ENCODE measurements at regions not wholly inside any gene's neighbourhood (a gene's known extent, or its start where the extent isn't known, plus 50 kb on each side); places are given as distances from the start of the nearest gene placed in this dataset.
A peak's percentile ranks its signal among the peaks of the same experiment; 100 is the strongest.

GRCh38 chr5:56669534-56670483, 145.5 kb upstream of the MAP3K1 start:
- Histone ChIP-seq H2BK15ac (ENCODE audit: low read depth, low read length) (no peak overlapping the region), H3K23ac (ENCODE audit: insufficient read length, low read depth, low read length) (no peak overlapping the region), H3K27ac (ENCODE audit: insufficient read length, low read depth, low read length) (peak overlapping the region; percentile 7), H3T11ph (ENCODE audit: low read length) (no peak overlapping the region), H3K4me2 (ENCODE audit: insufficient read depth, insufficient read length, low read length) (no peak overlapping the region), H2BK5ac (ENCODE audit: insufficient read length, low read length) (no peak overlapping the region), H3K9ac (ENCODE audit: extremely low read depth, insufficient read length, low read length) (no peak overlapping the region), H4K91ac (ENCODE audit: insufficient read length, low read depth, low read length) (no peak overlapping the region), H4K5ac (ENCODE audit: insufficient read length, low read depth, low read length) (no peak overlapping the region), H3K27me3 (ENCODE audit: insufficient read depth, low read length) (no peaks in the 10 kb centered on the region; the same call in 1 of the 2 replicates), H3K9me3 (ENCODE audit: control insufficient read depth, low read depth, low read length) (no peaks in the 10 kb centered on the region), H4K20me1 (ENCODE audit: control insufficient read depth, insufficient read depth, insufficient read length) (no peaks in the 10 kb centered on the region), H2AK5ac (ENCODE audit: insufficient read length, low read length) (no peak overlapping the region), H2BK120ac (ENCODE audit: low read depth, low read length, poor library complexity, severe bottlenecking) (no peak overlapping the region), H3K4me1 (ENCODE audit: insufficient read depth, low read length) (peaks cover 18% of the 10 kb centered on the region), H3K79me2 (ENCODE audit: insufficient read depth, low read length) (no peaks in the 10 kb centered on the region), H3K14ac (ENCODE audit: insufficient read depth, low read length) (0 out of 2 replicates have a peak overlapping the region, but pooled peaks have one; percentile 27), H4K8ac (replicated peaks; ENCODE audit: insufficient read length, low read depth, low read length) (no peak overlapping the region), H3K23me2 (ENCODE audit: insufficient read length, low read depth, low read length, poor library complexity, severe bottlenecking) (no peaks in the 10 kb centered on the region), H3K18ac (ENCODE audit: insufficient read length, low read depth, low read length) (no peak overlapping the region), H2AFZ (ENCODE audit: low read length) (no peak overlapping the region), H2BK12ac (ENCODE audit: insufficient read length, low read depth, low read length) (no peak overlapping the region), H3K56ac (ENCODE audit: insufficient read length, low read depth, low read length) (no peak overlapping the region), H2BK20ac (ENCODE audit: low read depth, low read length, poor library complexity, severe bottlenecking) (no peak overlapping the region), H3K4ac (ENCODE audit: low read depth, low read length) (no peak overlapping the region), H3K79me1 (ENCODE audit: insufficient read depth, low read depth, low read length, poor library complexity, severe bottlenecking) (no peaks in the 10 kb centered on the region)
- peaks cover 26% of the 10 kb centered on the region for H3K27me3 Mint-ChIP-seq (ENCODE audit: low read depth)
- peak; percentile 79 for DNase-seq
- H3K27ac Mint-ChIP-seq, result peak overlapping the region; percentile 36 to 96 (median 68); a peak in 6 of 7 replicates
- H3K36me3 Mint-ChIP-seq (ENCODE audit: insufficient read depth in 1 of 3, low read depth in 3 of 3), result peaks cover 0 to 5% (median 2%) of the 10 kb centered on the region in 3 experiments; a peak in 1 of 7 replicates
- TF ChIP-seq CTCF (conservative IDR thresholded peaks at IDR 0.05), result no peak
- no CpG with 5 or more reads among the region's 10 CpGs for WGBS (ENCODE audit: extremely low coverage, insufficient read length, low lambda C conversion rate)
- H3K4me1 Mint-ChIP-seq, result peaks cover 40 to 48% of the 10 kb centered on the region in 2 experiments
- H3K9me3 Mint-ChIP-seq, result peaks cover 2 to 6% of the 10 kb centered on the region in 2 experiments; a peak in 4 of 5 replicates
- peak overlapping the region; percentile 21 to 43; a peak in 2 of 5 replicates for H3K4me3 Mint-ChIP-seq

All from H9 (cell line).